K562 (cell line): ENCODE measurements at regions not wholly inside any gene's neighbourhood (a gene's known extent, or its start where the extent isn't known, plus 50 kb on each side); places are given as distances from the start of the nearest gene placed in this dataset.

Experiments used
- ATAC-seq: fragments of 200-7000 bp; cut with Tn5 transposase; 3 replicates; pipeline ENCODE4 v1.9.1; 2020; ENCODE audit warnings: moderate library complexity
- BruUV-seq: library from RNA; stranded (reverse); fragments of 400-500 nt; replicated peaks from 2 replicates; lab custom pipeline; 2021; lab: Mats Ljungman, UMichigan
- CTCF ChIA-PET: fragments of 300-600 bp; formaldehyde crosslinking; extraction: SDS; loops from one replicate; lab custom pipeline; 2021; ENCODE audit warnings: low intra/inter-chr PET ratio; lab: Yijun Ruan, JAX
- POLR2A ChIA-PET: fragments of 300-600, 350-650 bp; sonication (Branson Sonifier 250); formaldehyde crosslinking; extraction: SDS; loops from one replicate; lab custom pipeline; 2021; ENCODE audit warnings: antibody characterized with exemption, inconsistent platforms; lab: Yijun Ruan, JAX
- DNase-seq, 4 experiments: peaks; one replicate each; pipeline versions ENCODE4 v3.0.0 to v3.0.0-alpha.2; 2011 to 2018; ENCODE audit warnings: low spot score in 3 of 4, mixed read lengths in 3 of 4; ENCODE audit errors: extremely low read depth in 1 of 4
- FAIRE-seq: peaks from 2 replicates; lab custom pipeline; 2011; peaks lifted over from hg19 to GRCh38; lab: Jason Lieb, UNC
- H2AFZ ChIP-seq: 2 replicates; pipeline ENCODE4 v1.6.0; 2011; ENCODE audit warnings: low read depth, low read length, control low read depth, inconsistent platforms
- H3K27ac ChIP-seq: fragments of 200-600 bp; 3 replicates; pipeline ENCODE4 v1.8.0; 2011; ENCODE audit warnings: low read depth, mild to moderate bottlenecking, control low read depth, inconsistent platforms, low read length, moderate library complexity, mixed read lengths; ENCODE audit errors: extremely low read depth
- H3K27me3 ChIP-seq, 2 experiments: fragments of 300-600 bp in 1 of 2; 2 replicates in 1 of 2; 3 replicates in 1 of 2; pipeline versions ENCODE4 v1.6.0 to v1.8.0; 2011; ENCODE audit warnings: inconsistent platforms in 2 of 2, low read length in 2 of 2, mild to moderate bottlenecking in 1 of 2, mixed read lengths in 1 of 2, moderate library complexity in 1 of 2; ENCODE audit not compliant: control insufficient read depth in 2 of 2, insufficient read depth in 2 of 2
- H3K36me3 ChIP-seq: fragments of 300-600 bp; 3 replicates; pipeline ENCODE4 v1.8.0; 2011; ENCODE audit warnings: mild to moderate bottlenecking, low read length, inconsistent platforms; ENCODE audit not compliant: control insufficient read depth, insufficient read depth
- H3K4me1 ChIP-seq, 2 experiments: fragments of 200-600 bp in 1 of 2; replicated peaks in 1 of 2; 2 replicates in 1 of 2; 3 replicates in 1 of 2; pipeline versions ENCODE4 v1.5.1 to v1.8.0; 2011; ENCODE audit warnings: inconsistent platforms in 2 of 2, low read length in 2 of 2, mild to moderate bottlenecking in 1 of 2, mixed read lengths in 1 of 2, moderate library complexity in 1 of 2; ENCODE audit not compliant: control insufficient read depth in 2 of 2, insufficient read depth in 2 of 2
- H3K4me2 ChIP-seq: 2 replicates; pipeline ENCODE4 v1.6.1; 2011; ENCODE audit warnings: low read length, control low read depth, inconsistent platforms, mixed read lengths; ENCODE audit not compliant: insufficient read depth
- H3K4me3 ChIP-seq: fragments of 200-600 bp; sonication (generic), shearing (Covaris generic); 2 replicates; pipeline ENCODE4 v1.5.1; 2016; ENCODE audit warnings: control low read depth, inconsistent platforms
- H3K79me2 ChIP-seq: fragments of 200-600 bp; 3 replicates; pipeline ENCODE4 v1.8.0; 2011; ENCODE audit warnings: low read length, inconsistent platforms; ENCODE audit not compliant: control insufficient read depth, insufficient read depth
- H3K9ac ChIP-seq, 2 experiments: 2 replicates each; pipeline versions ENCODE4 v1.6.0 to v1.6.1; 2011; ENCODE audit warnings: low read depth in 2 of 2, low read length in 2 of 2, control low read depth in 1 of 2, inconsistent platforms in 1 of 2, mild to moderate bottlenecking in 1 of 2, mixed read lengths in 1 of 2; ENCODE audit not compliant: insufficient read depth in 1 of 2
- H3K9me1 ChIP-seq: one replicate; pipeline ENCODE4 v1.6.0; 2011; ENCODE audit warnings: inconsistent platforms, mild to moderate bottlenecking, low read length, moderate library complexity; ENCODE audit not compliant: control insufficient read depth, insufficient read depth
- H3K9me3 ChIP-seq: replicated peaks from 2 replicates; pipeline ENCODE4 v1.5.1; 2011; ENCODE audit warnings: low read depth, low read length, inconsistent platforms; ENCODE audit not compliant: control insufficient read depth, insufficient read depth
- H4K20me1 ChIP-seq: replicated peaks from 2 replicates; pipeline ENCODE4 v1.6.1; 2011; ENCODE audit warnings: low read length, inconsistent platforms, mixed read lengths; ENCODE audit not compliant: control insufficient read depth, insufficient read depth
- BDP1 ChIP-seq: IDR thresholded peaks from 3 replicates; pipeline ENCODE4 v1.6.1; 2011; ENCODE audit not compliant: insufficient read length, insufficient read depth
- CEBPG ChIP-seq, 3 experiments: fragments of 200-800 bp in 1 of 3; sonication (Bioruptor generic) in 1 of 3; sonication (generic) in 1 of 3; formaldehyde crosslinking in 1 of 3; IDR thresholded peaks in 2 of 3; conservative IDR thresholded peaks in 1 of 3; 2 replicates each; pipeline versions ENCODE4 v1.6.1 to v1.8.0; 2016 to 2022; ENCODE audit warnings: missing compliant biosample characterization in 2 of 3, missing genetic modification characterization in 2 of 3, mild to moderate bottlenecking in 1 of 3, missing genetic modification reagents in 1 of 3
- ELK1 ChIP-seq: sonication (generic); formaldehyde crosslinking; IDR thresholded peaks from 2 replicates; pipeline ENCODE4 v1.8.1; 2022; ENCODE audit warnings: missing genetic modification reagents
- GTF2A2 ChIP-seq: IDR thresholded peaks from 2 replicates; pipeline ENCODE4 v1.6.1; 2016; ENCODE audit warnings: mild to moderate bottlenecking, missing genetic modification characterization, missing compliant biosample characterization
- NFIX ChIP-seq: fragments of 250-450 bp; sonication (Bioruptor Pico); IDR thresholded peaks from 2 replicates; pipeline ENCODE4 v1.4.0; 2020; ENCODE audit warnings: low read depth, mild to moderate bottlenecking, moderate library complexity
- ZBTB17 ChIP-seq: fragments of 450-650 bp; formaldehyde crosslinking; IDR thresholded peaks from 2 replicates; pipeline ENCODE4 v1.4.0; 2020; ENCODE audit warnings: mild to moderate bottlenecking
- ZNF143 ChIP-seq: sonication (generic); formaldehyde crosslinking; IDR thresholded peaks from 2 replicates; pipeline ENCODE4 v1.9.0; 2022; ENCODE audit warnings: mild to moderate bottlenecking, missing genetic modification reagents
- WGBS: fragments of 100-300 bp; shearing (Covaris generic); methylation state at CpG from one replicate; pipeline ENCODE4 v1.1.6; 2016; ENCODE audit warnings: low coverage, mixed read lengths; ENCODE audit not compliant: insufficient coverage; ENCODE audit errors: missing lambda C conversion rate; 5-methylcytosine and 5-hydroxymethylcytosine counted together
- in situ Hi-C: fragments of 300-500 bp; cut with MboI; formaldehyde crosslinking; loops from 4 replicates; pipeline ENCODE4 v1.15.0; 2018; ENCODE audit warnings: inconsistent platforms, mixed read lengths
- intact Hi-C: fragments of 100-400 bp; cut with micrococcal nuclease; formaldehyde crosslinking; loops from 2 replicates; pipeline ENCODE4 v1.14.2; 2022
- TF ChIP-seq, protein P1 (sequence below): fragments of 250-450 bp; sonication (Bioruptor Pico); IDR thresholded peaks from 2 replicates; pipeline ENCODE4 v1.9.0; 2021; ENCODE audit warnings: mild to moderate bottlenecking, inconsistent platforms

- Histone ChIP-seq H2AFZ (no peak overlapping the region), H3K9me1 (no peaks in the 10 kb centered on the region), H3K27me3 (no peaks in the 10 kb centered on the region), H3K9me3 (no peaks in the 10 kb centered on the region), H4K20me1 (no peaks in the 10 kb centered on the region), H3K4me3 (no peak overlapping the region), H3K9ac (no peak overlapping the region), H3K36me3 (no peaks in the 10 kb centered on the region), H3K4me2 (no peak overlapping the region), H3K27ac (no peak overlapping the region), H3K4me1 (no peaks in the 10 kb centered on the region), H3K79me2 (no peaks in the 10 kb centered on the region)
- FAIRE-seq: no peak
- BruUV-seq: no TSS peak
- ChIA-PET POLR2A (no interaction called here), CTCF (no interaction called here)
- in situ Hi-C loops (loop anchor here (25.0 kb wide), 1 partner anchor 1014 kb away; the partner anchor contains the start of gene IGFBP5), intact Hi-C loops (no loop called here)
- TF ChIP-seq, protein P1, sequence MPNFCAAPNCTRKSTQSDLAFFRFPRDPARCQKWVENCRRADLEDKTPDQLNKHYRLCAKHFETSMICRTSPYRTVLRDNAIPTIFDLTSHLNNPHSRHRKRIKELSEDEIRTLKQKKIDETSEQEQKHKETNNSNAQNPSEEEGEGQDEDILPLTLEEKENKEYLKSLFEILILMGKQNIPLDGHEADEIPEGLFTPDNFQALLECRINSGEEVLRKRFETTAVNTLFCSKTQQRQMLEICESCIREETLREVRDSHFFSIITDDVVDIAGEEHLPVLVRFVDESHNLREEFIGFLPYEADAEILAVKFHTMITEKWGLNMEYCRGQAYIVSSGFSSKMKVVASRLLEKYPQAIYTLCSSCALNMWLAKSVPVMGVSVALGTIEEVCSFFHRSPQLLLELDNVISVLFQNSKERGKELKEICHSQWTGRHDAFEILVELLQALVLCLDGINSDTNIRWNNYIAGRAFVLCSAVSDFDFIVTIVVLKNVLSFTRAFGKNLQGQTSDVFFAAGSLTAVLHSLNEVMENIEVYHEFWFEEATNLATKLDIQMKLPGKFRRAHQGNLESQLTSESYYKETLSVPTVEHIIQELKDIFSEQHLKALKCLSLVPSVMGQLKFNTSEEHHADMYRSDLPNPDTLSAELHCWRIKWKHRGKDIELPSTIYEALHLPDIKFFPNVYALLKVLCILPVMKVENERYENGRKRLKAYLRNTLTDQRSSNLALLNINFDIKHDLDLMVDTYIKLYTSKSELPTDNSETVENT (CRISPR knock-in tag): no peak
- no peak for TF ChIP-seq ELK1 (CRISPR knock-in tag)
- TF ChIP-seq CEBPG (CRISPR knock-in tag; IDR thresholded peaks at IDR 0.05): no peak
- no peak for TF ChIP-seq CEBPG (tag; conservative IDR thresholded peaks at IDR 0.05 in 1 of 2, IDR thresholded peaks at IDR 0.05 in 1 of 2)
- TF ChIP-seq NFIX: no peak
- no peak for TF ChIP-seq ZNF143
- no peak for TF ChIP-seq BDP1
- TF ChIP-seq GTF2A2 (tag): no peak
- no peak for TF ChIP-seq ZBTB17
- ATAC-seq: no peak
- no peak for DNase-seq
- 0% methylated on average over 3 of the region's 5 CpGs for WGBS
These were observed 301.2 kb downstream of the TNS1 start for GRCh38 chr2:217701622-217702021.
